ENCODE measurements at regions not wholly inside any gene's neighbourhood (a gene's known extent, or its start where the extent isn't known, plus 50 kb on each side); places are given as distances from the start of the nearest gene placed in this dataset.

DNA sequence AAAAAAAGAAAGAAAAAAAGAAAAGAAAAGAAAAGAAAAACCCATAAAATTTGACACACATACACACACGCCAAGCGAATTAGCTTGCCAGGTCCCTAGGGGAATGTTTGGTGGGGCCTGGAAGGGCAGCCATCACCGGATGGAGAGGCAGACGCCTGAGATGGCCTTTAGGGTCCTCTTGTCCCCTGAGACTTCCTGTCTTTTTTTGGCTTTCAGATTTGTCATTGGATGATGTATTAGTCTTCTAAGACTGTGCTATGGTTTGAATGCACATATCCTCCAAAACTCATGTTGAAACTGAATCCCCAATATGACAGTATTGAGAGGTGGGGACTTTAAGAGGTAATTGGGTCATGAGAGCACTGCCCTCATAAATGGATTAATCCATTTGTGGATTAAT is 211.8 kb downstream of the TOMM20 start:
- Histone ChIP-seq H3K4me3 (no peak overlapping the region), H3K27me3 (ENCODE audit: control insufficient read depth in 2 of 2, insufficient read depth in 2 of 2, low read length in 2 of 2) (no peaks in the 10 kb centered on the region), H2AFZ (ENCODE audit: low read depth, low read length) (no peak overlapping the region), H3K4me2 (ENCODE audit: insufficient read depth, low read length) (no peak overlapping the region), H3K4me1 (replicated peaks in 1 of 2; ENCODE audit: control insufficient read depth in 2 of 2, insufficient read depth in 2 of 2, low read length in 2 of 2) (peaks cover 17 to 19% of the 10 kb centered on the region in 2 experiments; a peak in 4 of 5 replicates), H4K20me1 (replicated peaks; ENCODE audit: control insufficient read depth, insufficient read depth, low read length) (no peaks in the 10 kb centered on the region), H3K9me3 (replicated peaks; ENCODE audit: control insufficient read depth, insufficient read depth, low read depth, low read length) (no peaks in the 10 kb centered on the region; the same call in 1 of the 2 replicates), H3K9me1 (ENCODE audit: control insufficient read depth, insufficient read depth, low read length) (no peaks in the 10 kb centered on the region), H3K27ac (ENCODE audit: extremely low read depth, low read depth, low read length) (no peak overlapping the region), H3K36me3 (ENCODE audit: control insufficient read depth, insufficient read depth, low read length) (no peaks in the 10 kb centered on the region), H3K79me2 (ENCODE audit: control insufficient read depth, insufficient read depth, low read length) (no peaks in the 10 kb centered on the region), H3K9ac (ENCODE audit: insufficient read depth in 1 of 2, low read depth in 2 of 2, low read length in 2 of 2) (no peak overlapping the region)
- TF ChIP-seq, protein P1, sequence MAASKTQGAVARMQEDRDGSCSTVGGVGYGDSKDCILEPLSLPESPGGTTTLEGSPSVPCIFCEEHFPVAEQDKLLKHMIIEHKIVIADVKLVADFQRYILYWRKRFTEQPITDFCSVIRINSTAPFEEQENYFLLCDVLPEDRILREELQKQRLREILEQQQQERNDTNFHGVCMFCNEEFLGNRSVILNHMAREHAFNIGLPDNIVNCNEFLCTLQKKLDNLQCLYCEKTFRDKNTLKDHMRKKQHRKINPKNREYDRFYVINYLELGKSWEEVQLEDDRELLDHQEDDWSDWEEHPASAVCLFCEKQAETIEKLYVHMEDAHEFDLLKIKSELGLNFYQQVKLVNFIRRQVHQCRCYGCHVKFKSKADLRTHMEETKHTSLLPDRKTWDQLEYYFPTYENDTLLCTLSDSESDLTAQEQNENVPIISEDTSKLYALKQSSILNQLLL (CRISPR knock-in tag; IDR thresholded peaks at IDR 0.05; ENCODE audit: borderline replicate concordance) = no peak
- TF ChIP-seq, protein P2, sequence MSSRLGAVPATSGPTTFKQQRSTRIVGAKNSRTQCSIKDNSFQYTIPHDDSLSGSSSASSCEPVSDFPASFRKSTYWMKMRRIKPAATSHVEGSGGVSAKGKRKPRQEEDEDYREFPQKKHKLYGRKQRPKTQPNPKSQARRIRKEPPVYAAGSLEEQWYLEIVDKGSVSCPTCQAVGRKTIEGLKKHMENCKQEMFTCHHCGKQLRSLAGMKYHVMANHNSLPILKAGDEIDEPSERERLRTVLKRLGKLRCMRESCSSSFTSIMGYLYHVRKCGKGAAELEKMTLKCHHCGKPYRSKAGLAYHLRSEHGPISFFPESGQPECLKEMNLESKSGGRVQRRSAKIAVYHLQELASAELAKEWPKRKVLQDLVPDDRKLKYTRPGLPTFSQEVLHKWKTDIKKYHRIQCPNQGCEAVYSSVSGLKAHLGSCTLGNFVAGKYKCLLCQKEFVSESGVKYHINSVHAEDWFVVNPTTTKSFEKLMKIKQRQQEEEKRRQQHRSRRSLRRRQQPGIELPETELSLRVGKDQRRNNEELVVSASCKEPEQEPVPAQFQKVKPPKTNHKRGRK (tag; IDR thresholded peaks at IDR 0.05) = peak; percentile 50; the same call in 1 of the 2 replicates
- WGBS (ENCODE audit: insufficient coverage, low coverage, missing lambda C conversion rate) = 77% methylated on average over 4 of the region's 4 CpGs
- intact Hi-C loops (cut with micrococcal nuclease) (loop anchor here (5.0 kb wide), 1 partner anchor 165 kb away; no protein-coding TSS in a partner anchor), in situ Hi-C loops (cut with MboI) (no loop called here)
- ChIA-PET POLR2A (no interaction called here), CTCF (ENCODE audit: low intra/inter-chr PET ratio) (interaction anchor here (0.6 kb wide), 1 partner anchor 296 kb away, joined by 3 read pairs; no protein-coding TSS in a partner anchor)
- BruUV-seq (replicated peaks) = no TSS peak
- ATAC-seq = no peak
- no peak for DNase-seq (ENCODE audit: extremely low read depth in 1 of 4, low spot score in 3 of 4)
- FAIRE-seq = no peak

Measured in K562 (cell line).